ENCODE measurements at regions not wholly inside any gene's neighbourhood (a gene's known extent, or its start where the extent isn't known, plus 50 kb on each side); places are given as distances from the start of the nearest gene placed in this dataset.

DNA sequence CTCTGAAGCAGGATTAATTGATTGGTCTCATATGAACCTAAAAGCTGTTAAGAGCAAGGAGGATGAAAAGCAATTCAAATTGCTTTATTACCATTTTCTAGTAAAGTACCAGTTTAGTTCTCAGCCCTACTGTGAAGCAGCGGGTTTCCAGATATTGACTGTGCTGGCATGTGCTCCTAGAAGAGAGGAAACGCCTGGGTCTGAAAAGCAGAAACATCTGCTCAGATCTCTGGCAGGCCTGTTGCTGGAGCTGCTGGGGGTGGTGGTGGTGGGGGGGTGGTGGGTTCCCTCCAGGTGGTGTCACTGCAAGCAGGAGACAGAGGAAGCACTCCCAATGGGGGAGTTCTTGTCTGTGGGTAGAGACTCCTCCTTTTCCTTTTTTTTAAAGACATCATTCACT, 105.5 kb upstream of the ZNF462 start:
- Histone ChIP-seq H3K23me2 (ENCODE audit: insufficient read length, low read depth, low read length, poor library complexity, severe bottlenecking) (no peaks in the 10 kb centered on the region), H4K20me1 (ENCODE audit: control insufficient read depth, insufficient read depth, insufficient read length) (no peaks in the 10 kb centered on the region), H3K4me1 (ENCODE audit: insufficient read depth, low read length) (peaks cover 2% of the 10 kb centered on the region; the same call in 1 of the 2 replicates), H3K9ac (ENCODE audit: extremely low read depth, insufficient read length, low read length) (no peak overlapping the region), H3K27me3 (ENCODE audit: insufficient read depth, low read length) (no peaks in the 10 kb centered on the region), H3K9me3 (ENCODE audit: control insufficient read depth, low read depth, low read length) (no peaks in the 10 kb centered on the region), H2BK20ac (ENCODE audit: low read depth, low read length, poor library complexity, severe bottlenecking) (no peak overlapping the region), H3T11ph (ENCODE audit: low read length) (no peak overlapping the region), H3K79me1 (ENCODE audit: insufficient read depth, low read depth, low read length, poor library complexity, severe bottlenecking) (no peaks in the 10 kb centered on the region), H3K18ac (ENCODE audit: insufficient read length, low read depth, low read length) (no peak overlapping the region), H3K4me2 (ENCODE audit: insufficient read depth, insufficient read length, low read length) (no peak overlapping the region), H2AK5ac (ENCODE audit: insufficient read length, low read length) (no peak overlapping the region), H2BK12ac (ENCODE audit: insufficient read length, low read depth, low read length) (no peak overlapping the region), H3K4ac (ENCODE audit: low read depth, low read length) (no peak overlapping the region), H3K56ac (ENCODE audit: insufficient read length, low read depth, low read length) (no peak overlapping the region), H4K91ac (ENCODE audit: insufficient read length, low read depth, low read length) (no peak overlapping the region), H3K23ac (ENCODE audit: insufficient read length, low read depth, low read length) (no peak overlapping the region), H2BK5ac (ENCODE audit: insufficient read length, low read length) (no peak overlapping the region), H2AFZ (ENCODE audit: low read length) (no peak overlapping the region), H4K5ac (ENCODE audit: insufficient read length, low read depth, low read length) (no peak overlapping the region), H3K79me2 (ENCODE audit: insufficient read depth, low read length) (no peaks in the 10 kb centered on the region), H2BK120ac (ENCODE audit: low read depth, low read length, poor library complexity, severe bottlenecking) (no peak overlapping the region), H3K14ac (ENCODE audit: insufficient read depth, low read length) (no peak overlapping the region), H2BK15ac (ENCODE audit: low read depth, low read length) (no peak overlapping the region), H4K8ac (replicated peaks; ENCODE audit: insufficient read length, low read depth, low read length) (no peak overlapping the region), H3K27ac (ENCODE audit: insufficient read length, low read depth, low read length) (no peak overlapping the region)
- no CpG with 5 or more reads among the region's 2 CpGs for WGBS (ENCODE audit: extremely low coverage, insufficient read length, low lambda C conversion rate)
- Mint-ChIP-seq H3K27ac (no peak overlapping the region; a peak in 1 of 7 replicates), H3K36me3 (ENCODE audit: insufficient read depth in 1 of 3, low read depth in 3 of 3) (no peaks in the 10 kb centered on the region), H3K4me3 (no peak overlapping the region), H3K4me1 (peaks cover 21 to 36% of the 10 kb centered on the region in 2 experiments), H3K9me3 (no peaks in the 10 kb centered on the region; a peak in 1 of 5 replicates), H3K27me3 (ENCODE audit: low read depth) (no peaks in the 10 kb centered on the region)
- peak; percentile 31 for DNase-seq
- TF ChIP-seq, protein P1, sequence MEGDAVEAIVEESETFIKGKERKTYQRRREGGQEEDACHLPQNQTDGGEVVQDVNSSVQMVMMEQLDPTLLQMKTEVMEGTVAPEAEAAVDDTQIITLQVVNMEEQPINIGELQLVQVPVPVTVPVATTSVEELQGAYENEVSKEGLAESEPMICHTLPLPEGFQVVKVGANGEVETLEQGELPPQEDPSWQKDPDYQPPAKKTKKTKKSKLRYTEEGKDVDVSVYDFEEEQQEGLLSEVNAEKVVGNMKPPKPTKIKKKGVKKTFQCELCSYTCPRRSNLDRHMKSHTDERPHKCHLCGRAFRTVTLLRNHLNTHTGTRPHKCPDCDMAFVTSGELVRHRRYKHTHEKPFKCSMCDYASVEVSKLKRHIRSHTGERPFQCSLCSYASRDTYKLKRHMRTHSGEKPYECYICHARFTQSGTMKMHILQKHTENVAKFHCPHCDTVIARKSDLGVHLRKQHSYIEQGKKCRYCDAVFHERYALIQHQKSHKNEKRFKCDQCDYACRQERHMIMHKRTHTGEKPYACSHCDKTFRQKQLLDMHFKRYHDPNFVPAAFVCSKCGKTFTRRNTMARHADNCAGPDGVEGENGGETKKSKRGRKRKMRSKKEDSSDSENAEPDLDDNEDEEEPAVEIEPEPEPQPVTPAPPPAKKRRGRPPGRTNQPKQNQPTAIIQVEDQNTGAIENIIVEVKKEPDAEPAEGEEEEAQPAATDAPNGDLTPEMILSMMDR (conservative IDR thresholded peaks at IDR 0.05): no peak

Data from H9 (cell line).